OCI-LY3 (cell line): ENCODE measurements at regions not wholly inside any gene's neighbourhood (a gene's known extent, or its start where the extent isn't known, plus 50 kb on each side); places are given as distances from the start of the nearest gene placed in this dataset.

Source experiments
- H2AFZ ChIP-seq: fragments of 200-600, 300-600 bp; shearing (Covaris generic); 2 replicates; pipeline ENCODE4 v1.6.0; 2014; ENCODE audit warnings: antibody characterized with exemption, low read depth, low read length
- H3K27ac ChIP-seq: fragments of 200-600, 300-600 bp; sonication (generic); 2 replicates; pipeline ENCODE4 v1.5.1; 2014; ENCODE audit warnings: mild to moderate bottlenecking, low read length, moderate library complexity, mixed read lengths
- H3K27me3 ChIP-seq: fragments of 200-600, 300-600 bp; sonication (generic); 2 replicates; pipeline ENCODE4 v1.6.1; 2014; ENCODE audit warnings: low read depth, low read length, mixed read lengths
- H3K36me3 ChIP-seq: fragments of 200-600, 300-600 bp; sonication (generic); replicated peaks from 2 replicates; pipeline ENCODE3; 2014; ENCODE audit warnings: low read depth, low read length, mixed read lengths
- H3K4me1 ChIP-seq: fragments of 300-600, 200-600 bp; sonication (generic); 2 replicates; pipeline ENCODE4 v1.6.1; 2014; ENCODE audit warnings: low read length, mixed read lengths
- H3K4me2 ChIP-seq: fragments of 200-600, 300-600 bp; sonication (generic); 2 replicates; pipeline ENCODE4 v1.6.1; 2014; ENCODE audit warnings: low read length, mixed read lengths
- H3K4me3 ChIP-seq: fragments of 300-600, 200-600 bp; sonication (generic); 2 replicates; pipeline ENCODE4 v1.5.1; 2014; ENCODE audit warnings: antibody characterized with exemption, mild to moderate bottlenecking, low read length, moderate library complexity
- H3K79me2 ChIP-seq: fragments of 300-600, 200-600 bp; shearing (Covaris generic); 2 replicates; pipeline ENCODE4 v1.6.1; 2014; ENCODE audit warnings: mild to moderate bottlenecking, low read length, mixed read lengths
- H3K9ac ChIP-seq: fragments of 300-600, 200-600 bp; shearing (Covaris generic); 2 replicates; pipeline ENCODE4 v1.6.0; 2014; ENCODE audit warnings: mild to moderate bottlenecking, low read length, moderate library complexity
- H3K9me3 ChIP-seq: fragments of 200-600, 300-600 bp; shearing (Covaris generic); 2 replicates; pipeline ENCODE4 v1.6.1; 2014; ENCODE audit warnings: low read length, mixed read lengths; ENCODE audit not compliant: insufficient read depth
- H4K20me1 ChIP-seq: fragments of 200-600, 300-600 bp; sonication (generic); 2 replicates; pipeline ENCODE4 v1.6.1; 2016; ENCODE audit warnings: low read length, mixed read lengths; ENCODE audit not compliant: insufficient read depth
- EZH2phosphoT487 ChIP-seq: fragments of 200-600 bp; shearing (Covaris generic); IDR thresholded peaks from 2 replicates; pipeline ENCODE4 v1.6.1; 2018; ENCODE audit warnings: antibody characterized with exemption, mixed run types, low read depth
- TF ChIP-seq, protein P1 (sequence below): fragments of 200-600, 300-600 bp; sonication (generic); IDR thresholded peaks from 2 replicates; pipeline ENCODE4 v1.5.1; 2014; ENCODE audit warnings: antibody characterized with exemption, low read length, low read depth

DNA sequence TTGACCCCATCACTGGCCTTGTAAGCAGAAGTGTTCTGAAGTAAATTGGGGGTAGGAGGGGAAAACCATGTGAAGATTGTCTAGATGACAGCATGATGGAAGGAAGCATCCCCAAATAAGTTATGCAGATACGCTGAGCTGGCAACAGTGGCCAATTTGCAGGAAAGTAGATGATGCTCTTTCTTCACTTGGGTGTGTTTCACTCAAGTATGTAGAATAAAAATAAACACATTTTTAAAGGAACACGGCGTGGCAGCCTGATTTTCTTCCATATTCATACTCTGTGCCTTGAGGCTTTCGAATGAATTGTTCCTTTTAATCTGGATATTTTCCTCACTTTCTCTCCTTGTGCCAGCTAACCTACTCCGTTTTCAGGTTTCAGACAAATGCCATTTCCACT, 295.5 kb upstream of the DPYD start:
- Histone ChIP-seq H3K9me3 (no peaks in the 10 kb centered on the region), H3K4me2 (no peak overlapping the region), H3K4me1 (no peaks in the 10 kb centered on the region), H3K27me3 (no peaks in the 10 kb centered on the region), H2AFZ (no peak overlapping the region), H3K4me3 (no peak overlapping the region), H3K27ac (no peak overlapping the region), H3K9ac (no peak overlapping the region), H3K79me2 (no peaks in the 10 kb centered on the region), H3K36me3 (no peaks in the 10 kb centered on the region), H4K20me1 (no peaks in the 10 kb centered on the region)
- TF ChIP-seq, protein P1, sequence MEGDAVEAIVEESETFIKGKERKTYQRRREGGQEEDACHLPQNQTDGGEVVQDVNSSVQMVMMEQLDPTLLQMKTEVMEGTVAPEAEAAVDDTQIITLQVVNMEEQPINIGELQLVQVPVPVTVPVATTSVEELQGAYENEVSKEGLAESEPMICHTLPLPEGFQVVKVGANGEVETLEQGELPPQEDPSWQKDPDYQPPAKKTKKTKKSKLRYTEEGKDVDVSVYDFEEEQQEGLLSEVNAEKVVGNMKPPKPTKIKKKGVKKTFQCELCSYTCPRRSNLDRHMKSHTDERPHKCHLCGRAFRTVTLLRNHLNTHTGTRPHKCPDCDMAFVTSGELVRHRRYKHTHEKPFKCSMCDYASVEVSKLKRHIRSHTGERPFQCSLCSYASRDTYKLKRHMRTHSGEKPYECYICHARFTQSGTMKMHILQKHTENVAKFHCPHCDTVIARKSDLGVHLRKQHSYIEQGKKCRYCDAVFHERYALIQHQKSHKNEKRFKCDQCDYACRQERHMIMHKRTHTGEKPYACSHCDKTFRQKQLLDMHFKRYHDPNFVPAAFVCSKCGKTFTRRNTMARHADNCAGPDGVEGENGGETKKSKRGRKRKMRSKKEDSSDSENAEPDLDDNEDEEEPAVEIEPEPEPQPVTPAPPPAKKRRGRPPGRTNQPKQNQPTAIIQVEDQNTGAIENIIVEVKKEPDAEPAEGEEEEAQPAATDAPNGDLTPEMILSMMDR, result no peak
- no peak for TF ChIP-seq EZH2phosphoT487

DNA sequence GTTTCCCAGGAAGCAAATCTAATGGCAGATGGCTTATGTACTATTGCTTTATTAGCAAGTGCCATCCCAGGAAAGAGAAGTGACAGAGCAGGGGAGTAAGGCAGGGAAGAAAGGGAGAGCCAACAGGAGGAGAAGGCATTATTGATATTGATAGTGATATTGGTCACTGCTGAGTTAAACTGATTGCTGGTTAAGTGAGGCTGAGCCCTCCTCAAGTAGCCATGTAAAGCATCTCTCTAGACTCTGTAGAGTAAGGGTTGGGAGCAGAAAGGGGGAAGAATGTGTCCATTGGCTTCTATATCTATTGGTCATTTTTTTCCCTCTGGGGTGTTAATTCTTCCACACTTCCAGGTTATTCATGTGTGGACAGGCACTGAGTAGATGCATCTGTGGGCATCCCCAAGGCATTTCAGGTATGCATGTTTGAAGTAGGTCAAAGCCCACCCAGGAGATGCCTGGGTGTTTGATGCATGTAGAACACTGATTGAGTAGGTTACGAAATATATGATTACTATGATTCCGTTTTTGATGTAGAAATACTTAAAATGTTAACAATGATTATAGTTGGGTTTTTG, 290.5 kb upstream of the DPYD start:
- Histone ChIP-seq H3K9me3 (no peaks in the 10 kb centered on the region), H3K36me3 (no peaks in the 10 kb centered on the region), H3K4me3 (no peak overlapping the region), H2AFZ (no peak overlapping the region), H3K4me1 (no peaks in the 10 kb centered on the region), H4K20me1 (no peaks in the 10 kb centered on the region), H3K4me2 (no peak overlapping the region), H3K79me2 (no peaks in the 10 kb centered on the region), H3K27ac (no peak overlapping the region), H3K27me3 (no peaks in the 10 kb centered on the region), H3K9ac (no peak overlapping the region)
- TF ChIP-seq, protein P1, result no peak
- TF ChIP-seq EZH2phosphoT487, result no peak

DNA sequence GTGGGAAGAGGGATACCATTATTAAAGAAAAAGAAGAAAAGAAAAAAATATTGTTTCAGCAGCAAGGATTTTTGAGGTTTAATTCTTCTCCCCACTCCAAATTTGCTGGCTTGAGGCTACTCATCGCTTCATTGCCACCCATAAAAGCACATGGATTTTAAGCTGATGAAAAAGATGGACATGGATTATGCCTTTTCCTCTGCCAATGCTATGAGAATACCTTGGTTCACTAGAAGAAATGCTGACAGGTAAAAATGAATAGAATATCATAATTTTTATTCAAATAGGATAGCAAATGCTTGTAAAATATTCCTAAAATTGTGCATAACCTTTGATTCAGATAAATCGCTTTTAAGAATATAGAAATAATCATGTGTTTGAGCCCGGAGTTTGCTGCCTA, 289.7 kb upstream of the DPYD start:
- Histone ChIP-seq H3K9me3 (no peaks in the 10 kb centered on the region), H3K9ac (no peak overlapping the region), H3K27ac (no peak overlapping the region), H3K4me3 (no peak overlapping the region), H3K4me1 (no peaks in the 10 kb centered on the region), H3K4me2 (no peak overlapping the region), H3K27me3 (no peaks in the 10 kb centered on the region), H2AFZ (no peak overlapping the region), H3K36me3 (no peaks in the 10 kb centered on the region), H3K79me2 (no peaks in the 10 kb centered on the region), H4K20me1 (no peaks in the 10 kb centered on the region)
- TF ChIP-seq, protein P1, result no peak
- no peak for TF ChIP-seq EZH2phosphoT487

DNA sequence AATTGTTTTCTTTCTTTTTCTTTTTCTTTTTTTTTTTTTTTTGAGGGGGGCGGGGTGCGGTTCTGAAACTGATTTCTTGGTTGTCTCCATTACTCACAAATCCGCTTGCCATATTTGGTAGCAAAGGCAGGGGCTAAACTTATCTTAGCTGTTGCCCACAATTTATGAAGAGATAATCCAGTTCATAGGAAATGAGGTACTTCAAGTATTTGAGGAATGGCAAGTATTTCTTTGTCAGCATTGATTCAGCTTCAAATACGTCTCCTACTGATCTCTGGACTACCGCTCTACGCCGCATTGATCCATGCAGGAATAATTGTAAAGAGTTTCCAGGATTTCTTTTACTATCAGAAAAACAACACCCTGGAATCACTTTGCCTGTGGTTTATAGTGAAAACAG, 289.2 kb upstream of the DPYD start:
- no peak overlapping the region for H3K9ac ChIP-seq
- no peak for TF ChIP-seq EZH2phosphoT487
- TF ChIP-seq, protein P1, result no peak
- no peak overlapping the region for H2AFZ ChIP-seq
- no peaks in the 10 kb centered on the region for H3K27me3 ChIP-seq
- H3K27ac ChIP-seq, result no peak overlapping the region
- H3K36me3 ChIP-seq, result no peaks in the 10 kb centered on the region
- no peak overlapping the region for H3K4me3 ChIP-seq
- no peaks in the 10 kb centered on the region for H3K4me1 ChIP-seq
- H3K4me2 ChIP-seq, result no peak overlapping the region
- H4K20me1 ChIP-seq, result no peaks in the 10 kb centered on the region
- no peaks in the 10 kb centered on the region for H3K9me3 ChIP-seq
- no peaks in the 10 kb centered on the region for H3K79me2 ChIP-seq
